Esophagus squamous epithelium (tissue), 5 donors: ENCODE measurements at regions not wholly inside any gene's neighbourhood (a gene's known extent, or its start where the extent isn't known, plus 50 kb on each side); places are given as distances from the start of the nearest gene placed in this dataset.

Experiments
- DNase-seq: peaks from one replicate; lab custom pipeline; 2025; lab: John Stamatoyannopoulos, UW
- H3K27ac ChIP-seq, 4 donors: fragments of 200-600 bp; sonication (generic); one replicate each; pipeline ENCODE4 v1.5.1; 2016 to 2019; ENCODE audit warnings: mild to moderate bottlenecking in 1 of 4
- H3K27me3 ChIP-seq, 4 donors: fragments of 200-600 bp; sonication (generic); 1 replicate in 3 of 4; 2 replicates in 1 of 4; pipeline versions ENCODE4 v1.5.1 to v1.6.0; 2017 to 2021; ENCODE audit warnings: antibody characterized with exemption in 1 of 4
- H3K36me3 ChIP-seq, 3 donors: fragments of 200-600 bp; sonication (generic); one replicate each; pipeline ENCODE4 v1.5.1; 2016 to 2019
- H3K4me1 ChIP-seq, 3 donors: fragments of 200-600 bp; sonication (generic); one replicate each; pipeline ENCODE4 v1.5.1; 2017 to 2019
- H3K4me3 ChIP-seq, 4 donors: fragments of 200-600 bp; sonication (generic); 1 replicate in 3 of 4; 2 replicates in 1 of 4; pipeline ENCODE4 v1.5.1; 2016 to 2019; ENCODE audit warnings: mild to moderate bottlenecking in 2 of 4, moderate library complexity in 1 of 4
- H3K9me3 ChIP-seq, 3 donors: fragments of 200-600 bp; sonication (generic); one replicate each; pipeline ENCODE4 v1.5.1; 2016 to 2019
- CTCF ChIP-seq, 6 experiments: fragments of 450-650 bp in 4 of 6; fragments of 200-600 bp in 2 of 6; sonication (generic) in 2 of 6; IDR thresholded peaks; one replicate each; pipeline ENCODE4 v1.5.1; 2016 to 2019; ENCODE audit warnings: antibody characterized with exemption in 6 of 6, mild to moderate bottlenecking in 4 of 6, moderate library complexity in 4 of 6
- POLR2A ChIP-seq, 4 donors: fragments of 450-650 bp; IDR thresholded peaks; one replicate each; pipeline ENCODE4 v1.6.1; 2017; ENCODE audit warnings: antibody characterized with exemption in 4 of 4, mild to moderate bottlenecking in 4 of 4, moderate library complexity in 3 of 4
- WGBS, 2 donors: methylation state at CpG; one replicate each; pipeline ENCODE4 v1.1.5; 2018; 5-methylcytosine and 5-hydroxymethylcytosine counted together
- intact Hi-C: fragments of 100-400 bp; cut with DNase I; formaldehyde crosslinking; loops from one replicate; pipeline ENCODE4 v1.15.0; 2022
- donor health status: DM: yes; HTN: yes; CAD: no.

GRCh38 chr18:29531746-29532145, 1354.8 kb upstream of the CDH2 start:
- Histone ChIP-seq H3K9me3 (peaks cover 0 to 7% (median 0%) of the 10 kb centered on the region in 3 donors), H3K27me3 (no peaks in the 10 kb centered on the region), H3K27ac (no peak overlapping the region), H3K4me1 (no peaks in the 10 kb centered on the region), H3K36me3 (no peaks in the 10 kb centered on the region), H3K4me3 (no peak overlapping the region)
- intact Hi-C loops, result no loop called here
- no peak for DNase-seq
- no peak for TF ChIP-seq CTCF (IDR thresholded peaks at IDR 0.05)
- TF ChIP-seq POLR2A (IDR thresholded peaks at IDR 0.05), result no peak

GRCh38 chr18:29523371-29523770, 1346.4 kb upstream of the CDH2 start:
- Histone ChIP-seq H3K9me3 (no peaks in the 10 kb centered on the region), H3K36me3 (no peaks in the 10 kb centered on the region), H3K4me1 (no peaks in the 10 kb centered on the region), H3K27me3 (no peaks in the 10 kb centered on the region), H3K27ac (no peak overlapping the region), H3K4me3 (no peak overlapping the region)
- WGBS, 2 donors, result 58 to 64% methylated on average over 3 of the region's 3 CpGs
- no peak for DNase-seq
- intact Hi-C loops, result no loop called here
- TF ChIP-seq POLR2A (IDR thresholded peaks at IDR 0.05), result no peak
- no peak for TF ChIP-seq CTCF (IDR thresholded peaks at IDR 0.05)

GRCh38 chr18:29512761-29513160, 1335.8 kb upstream of the CDH2 start:
- Histone ChIP-seq H3K27ac (no peak overlapping the region), H3K36me3 (no peaks in the 10 kb centered on the region), H3K4me3 (no peak overlapping the region), H3K4me1 (no peaks in the 10 kb centered on the region), H3K27me3 (no peaks in the 10 kb centered on the region), H3K9me3 (no peaks in the 10 kb centered on the region)
- no peak for DNase-seq
- 53 to 61% methylated on average over 3 of the region's 3 CpGs for WGBS, 2 donors
- TF ChIP-seq POLR2A (IDR thresholded peaks at IDR 0.05), result no peak
- no peak for TF ChIP-seq CTCF (IDR thresholded peaks at IDR 0.05)
- intact Hi-C loops, result no loop called here

- intact Hi-C loops, result no loop called here
- Histone ChIP-seq H3K36me3 (no peaks in the 10 kb centered on the region), H3K27ac (no peak overlapping the region), H3K4me1 (no peaks in the 10 kb centered on the region), H3K4me3 (no peak overlapping the region), H3K27me3 (no peaks in the 10 kb centered on the region), H3K9me3 (no peaks in the 10 kb centered on the region)
- no peak for DNase-seq
- TF ChIP-seq POLR2A (IDR thresholded peaks at IDR 0.05), result no peak
- TF ChIP-seq CTCF (IDR thresholded peaks at IDR 0.05), result no peak
Measured at GRCh38 chr18:29512203-29512602, 1335.3 kb upstream of the CDH2 start.

- no peak for DNase-seq
- Histone ChIP-seq H3K36me3 (no peaks in the 10 kb centered on the region), H3K4me3 (no peak overlapping the region), H3K27ac (no peak overlapping the region), H3K4me1 (no peaks in the 10 kb centered on the region), H3K9me3 (peaks cover 0 to 4% (median 0%) of the 10 kb centered on the region in 3 donors), H3K27me3 (no peaks in the 10 kb centered on the region)
- 36 to 56% methylated on average over 3 of the region's 3 CpGs for WGBS, 2 donors
- intact Hi-C loops, result no loop called here
- TF ChIP-seq CTCF (IDR thresholded peaks at IDR 0.05) (no peak), POLR2A (IDR thresholded peaks at IDR 0.05) (no peak)
Measured at GRCh38 chr18:29501952-29502351, 1325.0 kb upstream of the CDH2 start.
